Upper lobe of left lung (tissue), 6 donors: ENCODE measurements at regions not wholly inside any gene's neighbourhood (a gene's known extent, or its start where the extent isn't known, plus 50 kb on each side); places are given as distances from the start of the nearest gene placed in this dataset.

ENCODE experiments used
- ATAC-seq, 2 donors: fragments of 200-7000 bp; cut with Tn5 transposase; one replicate each; pipeline ENCODE4 v1.9.1; 2022; ENCODE audit warnings: mild to moderate bottlenecking in 2 of 2, moderate library complexity in 2 of 2; ENCODE audit not compliant: low FRiP score in 2 of 2
- DNase-seq, 2 donors: peaks; one replicate each; pipeline ENCODE4 v3.0.0-alpha.2; 2019 to 2020
- H3K27ac ChIP-seq, 4 donors: fragments of 200-600 bp; sonication (generic); one replicate each; pipeline ENCODE4 v1.5.1; 2016 to 2019
- H3K27me3 ChIP-seq, 4 donors: fragments of 200-600 bp; sonication (generic); one replicate each; pipeline ENCODE4 v1.5.1; 2017 to 2019
- H3K36me3 ChIP-seq, 4 donors: fragments of 200-600 bp; sonication (generic); one replicate each; pipeline ENCODE4 v1.5.1; 2016 to 2019
- H3K4me1 ChIP-seq, 4 donors: fragments of 200-600 bp; sonication (generic); one replicate each; pipeline ENCODE4 v1.5.1; 2018 to 2019
- H3K4me3 ChIP-seq, 4 donors: fragments of 200-600 bp; sonication (generic); one replicate each; pipeline ENCODE4 v1.5.1; 2017 to 2019; ENCODE audit warnings: mild to moderate bottlenecking in 2 of 4, moderate library complexity in 1 of 4
- H3K9me3 ChIP-seq, 4 donors: fragments of 200-600 bp; sonication (generic); one replicate each; pipeline ENCODE4 v1.5.1; 2018 to 2019
- EP300 ChIP-seq, 4 donors: sonication (generic); formaldehyde crosslinking; IDR thresholded peaks; one replicate each; pipeline ENCODE4 v1.5.1; 2017; ENCODE audit warnings: antibody characterized with exemption in 4 of 4, control low read depth in 2 of 4
- POLR2A ChIP-seq, 4 donors: fragments of 450-650 bp; IDR thresholded peaks; one replicate each; pipeline ENCODE4 v1.5.1; 2016 to 2017; ENCODE audit warnings: antibody characterized with exemption in 4 of 4, mild to moderate bottlenecking in 2 of 4
- POLR2AphosphoS5 ChIP-seq, 2 donors: sonication (generic); formaldehyde crosslinking; IDR thresholded peaks; one replicate each; pipeline ENCODE4 v1.5.1; 2017; ENCODE audit warnings: antibody characterized with exemption in 2 of 2
- WGBS, 2 donors: methylation state at CpG; one replicate each; pipeline ENCODE4 v1.1.5; 2017 to 2018; 5-methylcytosine and 5-hydroxymethylcytosine counted together
- TF ChIP-seq, protein P1 (sequence below), 6 experiments: fragments of 450-650 bp in 4 of 6; fragments of 200-600 bp in 2 of 6; sonication (generic) in 2 of 6; IDR thresholded peaks; one replicate each; pipeline ENCODE4 v1.5.1; 2016 to 2019; ENCODE audit warnings: antibody characterized with exemption in 6 of 6
- donor health status: DM: no; HTN: no; CAD: no; lungs with moderate emphysema.
- donor health status: DM: no; HTN: yes; CAD: no; lungs with severe emphysema.

DNA sequence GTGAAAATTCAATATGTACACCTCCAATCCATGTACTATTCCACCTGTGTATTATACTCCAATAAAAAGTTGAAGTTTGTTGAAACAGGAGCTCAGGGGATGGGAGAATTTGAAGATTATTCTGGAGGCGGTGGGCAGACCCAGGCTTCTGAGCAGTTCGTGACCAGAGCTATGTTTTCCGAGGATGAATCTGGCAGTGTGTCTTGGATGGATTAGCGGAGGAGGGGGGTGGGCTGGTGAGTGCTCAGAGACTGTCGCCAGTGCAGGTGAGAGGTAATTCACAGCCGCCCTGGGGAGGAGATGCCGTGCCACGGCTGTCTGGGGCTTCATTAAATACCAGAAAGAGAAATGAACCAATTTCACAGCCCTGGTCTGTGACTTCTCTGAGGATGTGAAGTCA, 283.0 kb upstream of the RTL1 start:
- no peak for TF ChIP-seq POLR2AphosphoS5 (IDR thresholded peaks at IDR 0.05)
- TF ChIP-seq, protein P1, sequence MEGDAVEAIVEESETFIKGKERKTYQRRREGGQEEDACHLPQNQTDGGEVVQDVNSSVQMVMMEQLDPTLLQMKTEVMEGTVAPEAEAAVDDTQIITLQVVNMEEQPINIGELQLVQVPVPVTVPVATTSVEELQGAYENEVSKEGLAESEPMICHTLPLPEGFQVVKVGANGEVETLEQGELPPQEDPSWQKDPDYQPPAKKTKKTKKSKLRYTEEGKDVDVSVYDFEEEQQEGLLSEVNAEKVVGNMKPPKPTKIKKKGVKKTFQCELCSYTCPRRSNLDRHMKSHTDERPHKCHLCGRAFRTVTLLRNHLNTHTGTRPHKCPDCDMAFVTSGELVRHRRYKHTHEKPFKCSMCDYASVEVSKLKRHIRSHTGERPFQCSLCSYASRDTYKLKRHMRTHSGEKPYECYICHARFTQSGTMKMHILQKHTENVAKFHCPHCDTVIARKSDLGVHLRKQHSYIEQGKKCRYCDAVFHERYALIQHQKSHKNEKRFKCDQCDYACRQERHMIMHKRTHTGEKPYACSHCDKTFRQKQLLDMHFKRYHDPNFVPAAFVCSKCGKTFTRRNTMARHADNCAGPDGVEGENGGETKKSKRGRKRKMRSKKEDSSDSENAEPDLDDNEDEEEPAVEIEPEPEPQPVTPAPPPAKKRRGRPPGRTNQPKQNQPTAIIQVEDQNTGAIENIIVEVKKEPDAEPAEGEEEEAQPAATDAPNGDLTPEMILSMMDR (IDR thresholded peaks at IDR 0.05): no peak
- TF ChIP-seq POLR2A (IDR thresholded peaks at IDR 0.05): no peak
- no peak for TF ChIP-seq EP300 (IDR thresholded peaks at IDR 0.05)
- Histone ChIP-seq H3K9me3 (no peaks in the 10 kb centered on the region), H3K27me3 (no peaks in the 10 kb centered on the region), H3K4me3 (no peak overlapping the region), H3K4me1 (no peaks in the 10 kb centered on the region), H3K27ac (no peak overlapping the region), H3K36me3 (no peaks in the 10 kb centered on the region)
- DNase-seq (no peak), ATAC-seq (no peak)
- WGBS, 2 donors: 80 to 85% methylated on average over 8 of the region's 8 CpGs

DNA sequence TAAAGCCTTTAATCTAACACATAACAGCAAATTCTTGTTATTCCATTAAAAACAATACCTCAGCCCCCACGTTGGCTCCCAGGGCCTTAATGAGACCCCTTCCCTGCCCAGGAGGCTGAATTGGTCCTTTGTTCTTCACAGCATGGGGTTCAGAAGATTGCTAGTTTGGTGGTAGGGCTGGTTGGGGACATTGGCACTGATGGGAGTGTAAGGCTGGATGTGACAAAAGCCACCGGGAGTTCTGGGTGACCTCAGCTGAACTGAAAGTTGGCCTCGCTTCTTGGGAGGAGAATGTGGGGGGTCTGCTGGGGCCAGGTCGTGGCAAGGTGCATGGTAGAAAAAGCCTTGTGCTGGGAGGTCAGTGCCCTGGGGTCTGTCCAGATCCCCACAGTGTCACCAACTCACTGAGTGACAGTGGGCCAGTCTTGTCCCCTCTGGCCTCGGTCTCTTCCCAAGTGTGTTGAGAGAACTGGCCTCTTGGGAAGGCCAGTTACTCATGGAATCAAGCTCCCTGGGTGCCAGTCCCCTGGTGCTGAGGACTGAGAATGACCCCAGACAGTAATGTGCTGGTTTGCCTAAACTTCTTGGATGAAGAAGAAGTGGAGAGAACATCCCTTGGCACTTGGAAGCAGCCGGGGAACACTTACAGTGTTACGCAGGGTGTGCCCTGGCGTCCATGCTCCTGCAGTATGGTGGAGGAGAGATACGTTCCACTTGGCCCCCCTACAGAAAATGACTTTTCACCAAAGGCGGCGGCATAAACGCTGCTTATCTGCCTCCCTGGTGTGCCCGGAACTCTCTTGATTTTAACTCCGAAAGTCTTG, 283.7 kb upstream of the RTL1 start:
- ATAC-seq (no peak), DNase-seq (no peak)
- Histone ChIP-seq H3K36me3 (no peaks in the 10 kb centered on the region), H3K27me3 (no peaks in the 10 kb centered on the region), H3K27ac (no peak overlapping the region), H3K4me3 (no peak overlapping the region), H3K9me3 (no peaks in the 10 kb centered on the region), H3K4me1 (no peaks in the 10 kb centered on the region)
- TF ChIP-seq POLR2AphosphoS5 (IDR thresholded peaks at IDR 0.05): no peak
- TF ChIP-seq POLR2A (IDR thresholded peaks at IDR 0.05): no peak
- TF ChIP-seq, protein P1 (IDR thresholded peaks at IDR 0.05): no peak
- no peak for TF ChIP-seq EP300 (IDR thresholded peaks at IDR 0.05)
- 77 to 85% methylated on average over 12 to 14 of the region's 14 CpGs for WGBS, 2 donors

DNA sequence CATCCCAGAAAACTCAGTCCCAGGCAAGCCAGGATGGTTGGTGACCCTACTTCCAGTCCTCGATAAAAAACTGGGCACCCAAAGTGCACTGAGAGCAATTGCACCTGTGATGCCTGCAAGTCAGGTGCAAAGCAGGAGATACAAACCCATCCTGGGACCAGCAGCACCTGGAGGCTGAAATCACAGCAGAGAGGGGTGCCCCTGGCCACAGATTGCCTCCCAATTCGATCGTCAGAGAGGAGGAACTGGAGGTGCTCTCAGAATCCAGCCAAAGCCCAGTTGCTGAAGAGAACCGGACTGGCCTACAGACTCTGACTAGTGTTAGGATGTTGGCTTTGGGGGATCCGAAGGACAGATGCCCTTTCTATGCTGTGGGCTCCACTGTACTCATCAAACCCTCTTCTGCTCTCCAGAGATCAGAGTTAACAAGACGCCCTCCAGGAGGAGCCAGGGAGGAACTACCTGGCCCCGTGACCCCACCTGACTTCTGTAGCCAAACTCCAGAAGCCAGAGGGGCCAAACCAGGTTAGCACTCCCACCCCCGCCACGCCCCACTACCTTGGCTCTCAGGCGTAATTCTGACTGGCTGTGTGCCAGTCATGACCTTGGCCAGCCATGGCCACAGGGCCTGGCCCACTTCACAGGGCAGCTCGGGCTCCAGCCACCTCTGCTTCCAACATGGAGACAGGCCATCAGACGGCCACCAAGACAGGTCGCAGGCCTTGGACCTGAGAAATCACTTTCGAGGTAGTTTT, 284.5 kb upstream of the RTL1 start:
- H3K27ac ChIP-seq: no peak overlapping the region
- no peak for TF ChIP-seq POLR2A (IDR thresholded peaks at IDR 0.05)
- TF ChIP-seq, protein P1 (IDR thresholded peaks at IDR 0.05): no peak
- TF ChIP-seq EP300 (IDR thresholded peaks at IDR 0.05): no peak
- H3K4me1 ChIP-seq: no peaks in the 10 kb centered on the region
- no peaks in the 10 kb centered on the region for H3K9me3 ChIP-seq
- H3K4me3 ChIP-seq: no peak overlapping the region
- 74 to 79% methylated on average over 3 to 14 of the region's 14 CpGs for WGBS, 2 donors
- no peaks in the 10 kb centered on the region for H3K27me3 ChIP-seq
- DNase-seq (no peak), ATAC-seq (no peak)
- H3K36me3 ChIP-seq: no peaks in the 10 kb centered on the region

DNA sequence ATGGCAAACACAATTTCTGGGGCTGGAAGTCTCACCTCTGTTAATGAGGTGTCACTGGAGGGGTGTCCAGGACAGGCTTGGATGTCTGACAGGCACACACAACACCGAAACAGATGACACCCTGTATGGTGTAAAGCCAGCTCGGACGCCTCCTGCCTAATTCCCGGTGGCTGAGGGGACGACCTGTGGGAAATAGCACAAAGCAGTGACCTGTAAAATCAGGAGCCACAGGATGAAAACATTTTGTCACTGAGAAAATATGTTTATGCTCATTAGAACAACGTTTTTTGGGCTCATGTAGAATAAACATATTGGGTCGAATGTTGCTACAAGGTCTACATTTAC, 285.0 kb upstream of the RTL1 start:
- H3K9me3 ChIP-seq: no peaks in the 10 kb centered on the region
- H3K4me1 ChIP-seq: no peaks in the 10 kb centered on the region
- no peaks in the 10 kb centered on the region for H3K27me3 ChIP-seq
- no peaks in the 10 kb centered on the region for H3K36me3 ChIP-seq
- 66 to 78% methylated on average over 7 of the region's 7 CpGs for WGBS, 2 donors
- DNase-seq (no peak), ATAC-seq (no peak)
- no peak overlapping the region for H3K4me3 ChIP-seq
- TF ChIP-seq EP300 (IDR thresholded peaks at IDR 0.05) (no peak), POLR2AphosphoS5 (IDR thresholded peaks at IDR 0.05) (no peak), POLR2A (IDR thresholded peaks at IDR 0.05) (no peak)
- TF ChIP-seq, protein P1 (IDR thresholded peaks at IDR 0.05): no peak
- H3K27ac ChIP-seq: no peak overlapping the region
